Fibroblast of lung (primary cell): ENCODE measurements at regions not wholly inside any gene's neighbourhood (a gene's known extent, or its start where the extent isn't known, plus 50 kb on each side); places are given as distances from the start of the nearest gene placed in this dataset.

Experiments used
- DNase-seq, 2 donors: peaks; one replicate each; pipeline versions ENCODE4 v3.0.0 to v3.0.0-alpha.2; 2010; ENCODE audit warnings: low read depth in 2 of 2
- H2AFZ ChIP-seq: 2 replicates; pipeline ENCODE4 v1.5.1; 2012; ENCODE audit warnings: low read length, control low read depth, inconsistent platforms
- H3K27ac ChIP-seq: 2 replicates; pipeline ENCODE4 v1.5.1; 2011; ENCODE audit warnings: low read length, control low read depth; ENCODE audit not compliant: insufficient read depth
- H3K27me3 ChIP-seq: 2 replicates; pipeline ENCODE4 v1.5.1; 2011; ENCODE audit warnings: mild to moderate bottlenecking, low read length; ENCODE audit not compliant: control insufficient read depth, insufficient read depth
- H3K36me3 ChIP-seq: 2 replicates; pipeline ENCODE4 v1.5.1; 2011; ENCODE audit warnings: low read length; ENCODE audit not compliant: control insufficient read depth, insufficient read depth
- H3K4me1 ChIP-seq: 2 replicates; pipeline ENCODE4 v1.5.1; 2011; ENCODE audit warnings: low read length; ENCODE audit not compliant: control insufficient read depth, insufficient read depth; ENCODE audit errors: extremely low read depth
- H3K4me2 ChIP-seq: 2 replicates; pipeline ENCODE4 v1.5.1; 2011; ENCODE audit warnings: low read length, control low read depth; ENCODE audit not compliant: insufficient read depth; ENCODE audit errors: extremely low read depth
- H3K4me3 ChIP-seq, 4 experiments: fragments of 200-600 bp in 1 of 4; sonication (generic) in 1 of 4; replicated peaks in 1 of 4; 2 replicates each; pipeline ENCODE4 v1.5.1; 2011 to 2016; ENCODE audit warnings: low read length in 4 of 4, low read depth in 3 of 4, mild to moderate bottlenecking in 3 of 4, control low read depth in 2 of 4, inconsistent platforms in 1 of 4, mixed read lengths in 1 of 4; ENCODE audit not compliant: insufficient read depth in 1 of 4; ENCODE audit errors: control extremely low read depth in 1 of 4
- H3K79me2 ChIP-seq: 2 replicates; pipeline ENCODE4 v1.5.1; 2012; ENCODE audit warnings: mild to moderate bottlenecking, low read length, inconsistent platforms; ENCODE audit not compliant: control insufficient read depth, insufficient read depth
- H3K9ac ChIP-seq: 2 replicates; pipeline ENCODE4 v1.5.1; 2011; ENCODE audit warnings: mild to moderate bottlenecking, low read length, control low read depth; ENCODE audit not compliant: insufficient read depth
- H3K9me3 ChIP-seq: 2 replicates; pipeline ENCODE4 v1.5.1; 2012; ENCODE audit warnings: low read depth, low read length; ENCODE audit not compliant: control insufficient read depth, insufficient read depth
- H4K20me1 ChIP-seq: 2 replicates; pipeline ENCODE4 v1.5.1; 2011; ENCODE audit warnings: low read length; ENCODE audit not compliant: control insufficient read depth, insufficient read depth; ENCODE audit errors: extremely low read depth
- EZH2 ChIP-seq: IDR thresholded peaks from 2 replicates; pipeline ENCODE4 v1.5.1; 2012; ENCODE audit warnings: low read length, control low read depth, mild to moderate bottlenecking; ENCODE audit errors: missing control alignments
- TF ChIP-seq, protein P1 (sequence below), 2 donors: IDR thresholded peaks in 1 of 2; conservative IDR thresholded peaks in 1 of 2; 1 replicate in 1 of 2; 2 replicates in 1 of 2; pipeline ENCODE4 v1.5.1; 2011 to 2012; ENCODE audit warnings: low read length in 2 of 2, control low read depth in 1 of 2, inconsistent platforms in 1 of 2, low read depth in 1 of 2, mild to moderate bottlenecking in 1 of 2

DNA sequence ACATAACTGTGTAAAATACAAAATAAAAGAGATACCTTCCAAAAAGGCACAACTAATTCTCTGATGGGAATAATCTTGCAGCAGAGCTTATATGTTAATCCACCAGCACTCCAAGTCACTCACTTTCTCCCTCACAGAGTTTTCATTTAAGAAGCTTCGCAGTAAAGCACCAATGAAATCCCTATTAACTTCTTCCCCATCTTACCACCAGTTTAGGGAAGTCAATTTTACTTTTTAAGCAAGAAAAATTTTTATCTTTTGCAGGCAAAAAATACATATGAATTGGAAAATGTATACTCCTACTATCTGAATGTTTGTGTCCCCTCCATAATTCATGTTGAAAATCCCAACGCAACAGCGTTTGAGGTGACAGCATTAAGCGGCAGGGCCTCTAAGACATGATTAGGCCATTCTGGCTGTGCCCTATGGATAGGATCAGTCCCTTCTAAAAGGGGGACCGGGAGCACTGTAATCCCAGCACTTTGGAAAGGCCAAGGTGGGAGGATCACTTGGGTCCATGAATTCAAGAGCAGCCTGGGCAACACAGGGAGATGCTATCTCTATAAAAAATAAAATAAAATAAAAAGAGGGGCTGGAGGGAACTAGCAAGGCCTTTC is 435.8 kb downstream of the SHQ1 start:
- Histone ChIP-seq H4K20me1 (peaks cover 6% of the 10 kb centered on the region), H3K79me2 (peaks cover 57% of the 10 kb centered on the region)
- TF ChIP-seq EZH2, result no peak
- TF ChIP-seq, protein P1, sequence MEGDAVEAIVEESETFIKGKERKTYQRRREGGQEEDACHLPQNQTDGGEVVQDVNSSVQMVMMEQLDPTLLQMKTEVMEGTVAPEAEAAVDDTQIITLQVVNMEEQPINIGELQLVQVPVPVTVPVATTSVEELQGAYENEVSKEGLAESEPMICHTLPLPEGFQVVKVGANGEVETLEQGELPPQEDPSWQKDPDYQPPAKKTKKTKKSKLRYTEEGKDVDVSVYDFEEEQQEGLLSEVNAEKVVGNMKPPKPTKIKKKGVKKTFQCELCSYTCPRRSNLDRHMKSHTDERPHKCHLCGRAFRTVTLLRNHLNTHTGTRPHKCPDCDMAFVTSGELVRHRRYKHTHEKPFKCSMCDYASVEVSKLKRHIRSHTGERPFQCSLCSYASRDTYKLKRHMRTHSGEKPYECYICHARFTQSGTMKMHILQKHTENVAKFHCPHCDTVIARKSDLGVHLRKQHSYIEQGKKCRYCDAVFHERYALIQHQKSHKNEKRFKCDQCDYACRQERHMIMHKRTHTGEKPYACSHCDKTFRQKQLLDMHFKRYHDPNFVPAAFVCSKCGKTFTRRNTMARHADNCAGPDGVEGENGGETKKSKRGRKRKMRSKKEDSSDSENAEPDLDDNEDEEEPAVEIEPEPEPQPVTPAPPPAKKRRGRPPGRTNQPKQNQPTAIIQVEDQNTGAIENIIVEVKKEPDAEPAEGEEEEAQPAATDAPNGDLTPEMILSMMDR (conservative IDR thresholded peaks at IDR 0.05 in 1 of 2, IDR thresholded peaks at IDR 0.05 in 1 of 2; ENCODE audit: low read depth in 1 of 2, low read length in 2 of 2), result no peak

DNA sequence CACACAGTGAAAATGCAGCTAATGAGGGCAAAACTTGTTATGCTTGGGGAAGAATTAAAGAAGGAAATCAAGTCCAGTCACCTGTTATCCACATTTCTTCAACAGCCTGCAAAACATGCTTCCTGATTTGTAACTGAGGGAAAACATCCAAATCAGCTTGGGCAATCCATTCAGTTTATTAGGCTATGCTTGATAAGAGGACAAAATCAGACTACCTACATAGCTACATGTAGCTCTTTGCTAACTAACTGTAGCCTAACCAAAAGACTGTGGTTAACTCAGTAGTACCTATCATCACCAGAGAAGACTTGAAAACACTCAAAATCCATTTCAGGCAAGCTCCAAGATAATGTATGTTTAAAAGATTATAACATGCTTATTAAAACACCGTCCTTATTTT is 436.4 kb downstream of the SHQ1 start:
- no peaks in the 10 kb centered on the region for H3K4me1 ChIP-seq
- H2AFZ ChIP-seq, result no peak overlapping the region
- no peak for DNase-seq
- peaks cover 55% of the 10 kb centered on the region for H3K79me2 ChIP-seq
- H3K27me3 ChIP-seq, result no peaks in the 10 kb centered on the region
- TF ChIP-seq, protein P1 (conservative IDR thresholded peaks at IDR 0.05 in 1 of 2, IDR thresholded peaks at IDR 0.05 in 1 of 2; ENCODE audit: low read depth in 1 of 2, low read length in 2 of 2), result no peak
- no peak for TF ChIP-seq EZH2
- H3K27ac ChIP-seq, result no peak overlapping the region
- H3K36me3 ChIP-seq, result no peaks in the 10 kb centered on the region
- no peak overlapping the region for H3K4me2 ChIP-seq
- no peak overlapping the region for H3K4me3 ChIP-seq
- H4K20me1 ChIP-seq, result peaks cover 6% of the 10 kb centered on the region
- H3K9me3 ChIP-seq, result no peaks in the 10 kb centered on the region
- no peak overlapping the region for H3K9ac ChIP-seq

More for the DNA sequence above, 435.8 kb downstream of the SHQ1 start:
- H3K4me1 ChIP-seq, result no peaks in the 10 kb centered on the region
- no peaks in the 10 kb centered on the region for H3K36me3 ChIP-seq
- no peak overlapping the region for H3K9ac ChIP-seq
- H3K27me3 ChIP-seq, result no peaks in the 10 kb centered on the region
- no peak overlapping the region for H3K4me2 ChIP-seq
- DNase-seq, result no peak
- H2AFZ ChIP-seq, result no peak overlapping the region
- no peaks in the 10 kb centered on the region for H3K9me3 ChIP-seq
- no peak overlapping the region for H3K4me3 ChIP-seq
- no peak overlapping the region for H3K27ac ChIP-seq

DNA sequence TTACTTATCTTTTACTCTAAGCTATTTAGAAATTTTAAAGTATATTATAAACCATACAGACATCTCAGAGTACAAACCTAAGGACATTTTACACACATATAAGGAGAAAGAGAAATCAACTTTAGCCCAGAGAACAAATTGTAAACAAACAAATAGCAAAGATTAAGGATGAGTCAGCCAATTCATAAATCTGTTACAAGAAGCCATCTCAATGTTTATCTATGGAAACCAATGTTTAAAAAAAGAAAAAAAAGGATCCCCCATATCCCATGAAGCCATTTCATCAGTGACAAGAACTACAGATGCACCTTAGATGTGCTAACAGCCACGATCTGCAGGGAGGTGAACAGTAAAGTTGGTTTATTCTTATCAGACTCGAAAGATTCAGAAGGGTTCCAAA is 437.1 kb downstream of the SHQ1 start:
- Histone ChIP-seq H3K4me3 (no peak overlapping the region), H3K4me2 (no peak overlapping the region), H3K36me3 (no peaks in the 10 kb centered on the region), H3K9me3 (no peaks in the 10 kb centered on the region), H3K27me3 (no peaks in the 10 kb centered on the region), H3K4me1 (no peaks in the 10 kb centered on the region), H2AFZ (no peak overlapping the region), H3K79me2 (peaks cover 54% of the 10 kb centered on the region), H3K9ac (no peak overlapping the region), H3K27ac (no peak overlapping the region), H4K20me1 (peaks cover 6% of the 10 kb centered on the region)
- peak in 1 of 2 donors; percentile 39 for DNase-seq
- TF ChIP-seq EZH2, result no peak
- TF ChIP-seq, protein P1 (conservative IDR thresholded peaks at IDR 0.05 in 1 of 2, IDR thresholded peaks at IDR 0.05 in 1 of 2; ENCODE audit: low read depth in 1 of 2, low read length in 2 of 2), result no peak
